ENCODE measurements at regions not wholly inside any gene's neighbourhood (a gene's known extent, or its start where the extent isn't known, plus 50 kb on each side); places are given as distances from the start of the nearest gene placed in this dataset.

DNA sequence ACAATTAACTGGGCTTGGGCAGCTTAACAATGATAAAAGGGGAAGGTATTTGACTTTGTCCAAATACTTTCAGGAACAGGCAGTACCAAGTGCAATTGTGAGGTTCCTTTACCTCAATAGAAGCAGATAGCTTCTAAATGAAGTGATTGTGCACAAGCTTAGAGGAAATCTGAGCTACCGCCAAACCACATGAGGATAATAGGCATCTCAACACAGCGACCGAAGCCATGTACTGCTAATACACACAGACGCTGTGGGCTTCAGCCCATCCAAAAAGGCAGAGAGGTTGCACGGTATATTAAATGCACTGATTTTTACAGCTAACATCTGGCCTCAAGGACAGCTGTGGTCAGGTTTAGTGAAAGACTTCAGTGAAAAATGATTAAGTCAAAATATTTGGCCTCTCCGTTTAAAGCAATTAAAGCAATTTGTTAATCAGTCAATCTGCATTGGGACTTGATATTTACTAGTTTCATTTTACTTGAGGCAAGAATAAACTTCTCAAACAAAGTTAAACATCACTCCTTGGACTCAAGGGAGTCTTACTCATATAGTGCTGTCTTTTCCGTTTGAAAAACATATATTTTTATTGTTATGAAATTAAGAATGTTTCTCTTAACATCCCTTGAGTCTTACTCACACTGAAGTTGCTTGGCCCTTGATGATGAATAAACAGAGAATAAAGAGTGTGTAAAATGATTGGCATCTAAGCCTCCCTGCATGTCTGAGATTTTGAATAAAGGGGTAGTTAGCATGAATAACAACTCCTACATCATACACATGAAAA, 306.3 kb downstream of the C7orf25 start:
- Histone ChIP-seq H3K27ac (no peak overlapping the region), H3K9me3 (no peaks in the 10 kb centered on the region), H3K27me3 (no peaks in the 10 kb centered on the region), H3K4me1 (ENCODE audit: control insufficient read depth in 1 of 2, insufficient read depth in 1 of 2, low read depth in 1 of 2, low read length in 1 of 2) (no peaks in the 10 kb centered on the region), H3K36me3 (no peaks in the 10 kb centered on the region), H3K4me3 (ENCODE audit: low read depth in 1 of 2, low read length in 1 of 2) (no peak overlapping the region)
- TF ChIP-seq, protein P1, sequence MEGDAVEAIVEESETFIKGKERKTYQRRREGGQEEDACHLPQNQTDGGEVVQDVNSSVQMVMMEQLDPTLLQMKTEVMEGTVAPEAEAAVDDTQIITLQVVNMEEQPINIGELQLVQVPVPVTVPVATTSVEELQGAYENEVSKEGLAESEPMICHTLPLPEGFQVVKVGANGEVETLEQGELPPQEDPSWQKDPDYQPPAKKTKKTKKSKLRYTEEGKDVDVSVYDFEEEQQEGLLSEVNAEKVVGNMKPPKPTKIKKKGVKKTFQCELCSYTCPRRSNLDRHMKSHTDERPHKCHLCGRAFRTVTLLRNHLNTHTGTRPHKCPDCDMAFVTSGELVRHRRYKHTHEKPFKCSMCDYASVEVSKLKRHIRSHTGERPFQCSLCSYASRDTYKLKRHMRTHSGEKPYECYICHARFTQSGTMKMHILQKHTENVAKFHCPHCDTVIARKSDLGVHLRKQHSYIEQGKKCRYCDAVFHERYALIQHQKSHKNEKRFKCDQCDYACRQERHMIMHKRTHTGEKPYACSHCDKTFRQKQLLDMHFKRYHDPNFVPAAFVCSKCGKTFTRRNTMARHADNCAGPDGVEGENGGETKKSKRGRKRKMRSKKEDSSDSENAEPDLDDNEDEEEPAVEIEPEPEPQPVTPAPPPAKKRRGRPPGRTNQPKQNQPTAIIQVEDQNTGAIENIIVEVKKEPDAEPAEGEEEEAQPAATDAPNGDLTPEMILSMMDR (IDR thresholded peaks at IDR 0.05), result no peak

DNA sequence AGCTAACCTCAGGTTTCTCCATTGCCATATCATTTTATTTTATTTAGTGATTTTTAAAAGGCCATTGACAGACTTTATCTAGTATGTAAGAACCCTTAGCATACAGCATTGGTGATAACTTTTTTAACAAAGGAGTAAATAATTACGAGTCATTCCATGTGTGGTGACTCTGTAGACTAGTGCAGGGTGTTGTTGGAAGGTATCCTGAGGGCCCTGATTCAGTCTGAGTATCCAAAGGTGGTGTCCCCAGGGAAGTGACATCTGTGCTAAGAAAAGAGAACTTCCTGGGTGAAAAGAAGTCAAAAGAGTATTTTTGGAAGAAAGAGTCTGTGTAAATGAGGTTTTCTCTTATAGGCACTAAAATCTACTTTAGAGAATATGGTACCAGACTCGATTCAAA, 308.4 kb downstream of the C7orf25 start:
- TF ChIP-seq, protein P1 (IDR thresholded peaks at IDR 0.05), result no peak

DNA sequence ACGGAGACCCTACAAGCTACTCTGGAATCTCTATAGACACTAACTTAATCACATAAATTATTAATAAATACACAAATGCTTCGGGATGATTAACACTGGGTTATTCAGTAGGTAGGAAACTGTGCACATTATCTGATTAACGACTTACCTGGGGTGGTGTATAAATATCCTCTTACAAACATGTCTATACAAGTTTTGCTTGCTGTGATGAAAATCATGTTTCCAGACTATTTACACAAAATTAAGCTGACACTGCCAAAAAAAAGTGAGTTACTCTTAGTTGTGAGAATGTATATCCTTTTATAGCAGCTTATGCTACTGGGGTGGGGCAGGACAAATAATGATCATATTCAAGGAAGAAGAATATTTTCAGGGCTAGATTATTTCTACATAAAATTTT, 314.6 kb downstream of the C7orf25 start:
- H3K27me3 ChIP-seq, result no peaks in the 10 kb centered on the region
- H3K4me3 ChIP-seq (ENCODE audit: low read depth in 1 of 2, low read length in 1 of 2), result no peak overlapping the region
- TF ChIP-seq, protein P1 (IDR thresholded peaks at IDR 0.05), result no peak
- no peaks in the 10 kb centered on the region for H3K4me1 ChIP-seq (ENCODE audit: control insufficient read depth in 1 of 2, insufficient read depth in 1 of 2, low read depth in 1 of 2, low read length in 1 of 2)
- H3K27ac ChIP-seq, result no peak overlapping the region
- no peaks in the 10 kb centered on the region for H3K9me3 ChIP-seq
- H3K36me3 ChIP-seq, result no peaks in the 10 kb centered on the region

More for the DNA sequence above, 308.4 kb downstream of the C7orf25 start:
- Histone ChIP-seq H3K27ac (no peak overlapping the region), H3K27me3 (no peaks in the 10 kb centered on the region), H3K9me3 (no peaks in the 10 kb centered on the region), H3K4me3 (ENCODE audit: low read depth in 1 of 2, low read length in 1 of 2) (no peak overlapping the region), H3K4me1 (ENCODE audit: control insufficient read depth in 1 of 2, insufficient read depth in 1 of 2, low read depth in 1 of 2, low read length in 1 of 2) (no peaks in the 10 kb centered on the region), H3K36me3 (no peaks in the 10 kb centered on the region)

DNA sequence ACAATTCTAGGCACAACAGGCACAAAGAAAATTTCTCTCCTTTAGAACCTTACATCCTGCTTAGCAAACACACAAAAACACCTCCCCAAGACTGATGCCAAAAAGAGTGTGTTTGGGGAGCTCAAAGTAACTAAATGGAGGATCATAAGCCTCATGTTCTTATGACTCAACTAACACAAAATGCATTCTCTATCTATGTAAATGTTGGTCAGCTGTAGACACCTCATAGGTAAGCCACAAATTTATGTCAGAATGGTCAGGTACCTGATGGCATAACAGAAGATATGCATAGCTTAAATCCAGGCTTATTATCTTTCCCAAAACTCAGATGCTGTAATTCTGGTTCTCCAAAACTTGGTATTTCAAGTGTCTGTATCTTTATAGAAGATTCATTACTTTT, 315.1 kb downstream of the C7orf25 start:
- no peak overlapping the region for H3K4me3 ChIP-seq (ENCODE audit: low read depth in 1 of 2, low read length in 1 of 2)
- H3K4me1 ChIP-seq (ENCODE audit: control insufficient read depth in 1 of 2, insufficient read depth in 1 of 2, low read depth in 1 of 2, low read length in 1 of 2), result no peaks in the 10 kb centered on the region
- H3K36me3 ChIP-seq, result no peaks in the 10 kb centered on the region
- H3K9me3 ChIP-seq, result no peaks in the 10 kb centered on the region
- TF ChIP-seq, protein P1 (IDR thresholded peaks at IDR 0.05), result no peak
- no peaks in the 10 kb centered on the region for H3K27me3 ChIP-seq
- no peak overlapping the region for H3K27ac ChIP-seq

DNA sequence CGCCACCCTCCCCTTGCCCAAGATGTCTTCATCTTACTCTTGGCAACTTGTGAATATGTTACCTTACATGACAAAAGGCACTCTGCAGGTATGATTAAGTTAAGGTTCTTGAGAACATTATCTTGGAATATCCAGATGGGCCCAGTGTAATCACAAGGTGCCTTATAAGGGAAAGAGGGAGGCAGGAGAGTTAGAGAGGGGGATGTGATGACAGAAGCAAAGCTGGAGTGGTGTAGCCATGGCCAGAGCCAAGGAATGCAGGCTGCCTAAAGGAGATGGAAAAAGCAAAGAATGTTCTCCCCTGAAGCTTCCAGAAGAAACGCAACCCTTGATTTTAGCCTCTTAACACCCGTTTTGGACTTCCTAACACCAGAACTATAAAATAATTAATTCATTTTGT, 318.0 kb downstream of the C7orf25 start:
- H3K4me3 ChIP-seq (ENCODE audit: low read depth in 1 of 2, low read length in 1 of 2), result no peak overlapping the region
- H3K27ac ChIP-seq, result no peak overlapping the region
- H3K27me3 ChIP-seq, result no peaks in the 10 kb centered on the region
- no peaks in the 10 kb centered on the region for H3K9me3 ChIP-seq
- no peaks in the 10 kb centered on the region for H3K36me3 ChIP-seq
- TF ChIP-seq, protein P1 (IDR thresholded peaks at IDR 0.05), result no peak
- H3K4me1 ChIP-seq (ENCODE audit: control insufficient read depth in 1 of 2, insufficient read depth in 1 of 2, low read depth in 1 of 2, low read length in 1 of 2), result no peaks in the 10 kb centered on the region
